Stimulated activated CD4-positive, alpha-beta T cell treated with anti-CD3 and anti-CD28 coated beads, Interleukin-12 subunit alpha, Interleukin-12 subunit beta, amount 100 ng/mL, for 48 hours (primary cell): ENCODE measurements at regions not wholly inside any gene's neighbourhood (a gene's known extent, or its start where the extent isn't known, plus 50 kb on each side); places are given as distances from the start of the nearest gene placed in this dataset.

Experiments used
- DNase-seq, 3 donors: peaks; one replicate each; pipeline ENCODE4 v3.0.0-alpha.2; 2020; ENCODE audit warnings: low read depth in 2 of 3, low spot score in 1 of 3

GRCh38 chr2:104584393-104584792, 269.5 kb upstream of the POU3F3 start:
- no peak for DNase-seq

GRCh38 chr2:104595576-104595975, 258.3 kb upstream of the POU3F3 start:
- DNase-seq: no peak

GRCh38 chr2:104597942-104598341, 256.0 kb upstream of the POU3F3 start:
- no peak for DNase-seq

- no peak for DNase-seq
Observed at GRCh38 chr2:104598636-104599035, 255.3 kb upstream of the POU3F3 start.

- DNase-seq: no peak
Observed at GRCh38 chr2:104599787-104600510, 254.0 kb upstream of the POU3F3 start.

GRCh38 chr2:104606056-104606455, 247.9 kb upstream of the POU3F3 start:
- no peak for DNase-seq

- DNase-seq: no peak
Observed at GRCh38 chr2:104616856-104617255, 237.1 kb upstream of the POU3F3 start.

GRCh38 chr2:104620801-104621200, 233.1 kb upstream of the POU3F3 start:
- no peak for DNase-seq

- no peak for DNase-seq
Observed at GRCh38 chr2:104635608-104636007, 218.3 kb upstream of the POU3F3 start.

GRCh38 chr2:104638190-104638858, 215.6 kb upstream of the POU3F3 start:
- DNase-seq: no peak

GRCh38 chr2:104638859-104639202, 215.1 kb upstream of the POU3F3 start:
- no peak for DNase-seq

- DNase-seq: no peak
Observed at GRCh38 chr2:104641786-104642185, 212.1 kb upstream of the POU3F3 start.

GRCh38 chr2:104648376-104648775, 205.5 kb upstream of the POU3F3 start:
- no peak for DNase-seq

- DNase-seq: no peak
Observed at GRCh38 chr2:104649866-104650265, 204.0 kb upstream of the POU3F3 start.

GRCh38 chr2:104650405-104650996, 203.4 kb upstream of the POU3F3 start:
- DNase-seq: no peak

- DNase-seq: no peak
Observed at GRCh38 chr2:104654811-104655210, 199.1 kb upstream of the POU3F3 start.

- no peak for DNase-seq
Observed at GRCh38 chr2:104656571-104657163, 197.2 kb upstream of the POU3F3 start.

- DNase-seq: no peak
Observed at GRCh38 chr2:104658144-104658835, 195.6 kb upstream of the POU3F3 start.

- no peak for DNase-seq
Observed at GRCh38 chr2:104658904-104659591, 194.9 kb upstream of the POU3F3 start.

- DNase-seq: no peak
Observed at GRCh38 chr2:104660991-104661390, 192.9 kb upstream of the POU3F3 start.

GRCh38 chr2:104664672-104665071, 189.2 kb upstream of the POU3F3 start:
- no peak for DNase-seq
